ENCODE measurements at regions not wholly inside any gene's neighbourhood (a gene's known extent, or its start where the extent isn't known, plus 50 kb on each side); places are given as distances from the start of the nearest gene placed in this dataset.

GRCh38 chr2:220562375-220563140 lies 935.1 kb downstream of the SLC4A3 start:
- no peaks in the 10 kb centered on the region for H4K20me1 ChIP-seq (ENCODE audit: insufficient read depth)
- no peaks in the 10 kb centered on the region for H3K36me3 ChIP-seq (ENCODE audit: insufficient read depth, low read length)
- no peaks in the 10 kb centered on the region for H3K27me3 ChIP-seq (ENCODE audit: insufficient read depth, low read depth, low read length)
- no peaks in the 10 kb centered on the region for H3K9me2 ChIP-seq (ENCODE audit: insufficient read depth, low read length)
- H2AFZ ChIP-seq (ENCODE audit: low read depth, low read length): no peak overlapping the region
- H3K4me3 ChIP-seq (ENCODE audit: low read length): no peak overlapping the region
- H3F3A ChIP-seq (ENCODE audit: insufficient read depth, low read length, poor library complexity, severe bottlenecking): no peaks in the 10 kb centered on the region
- no peaks in the 10 kb centered on the region for H3K9me3 ChIP-seq (ENCODE audit: low read length)
- H3K9ac ChIP-seq (ENCODE audit: low read length): no peak overlapping the region
- TF ChIP-seq CTCF (IDR thresholded peaks at IDR 0.05; ENCODE audit: poor library complexity, severe bottlenecking) (no peak), POLR2AphosphoS5 (IDR thresholded peaks at IDR 0.05) (no peak), TAF1 (IDR thresholded peaks at IDR 0.05; ENCODE audit: low read depth) (no peak), EZH2 (IDR thresholded peaks at IDR 0.05; ENCODE audit: borderline replicate concordance, insufficient read depth, low read length, poor library complexity, severe bottlenecking) (no peak), RAD21 (conservative IDR thresholded peaks at IDR 0.05) (no peak), REST (IDR thresholded peaks at IDR 0.05; ENCODE audit: borderline replicate concordance) (no peak), SMC3 (conservative IDR thresholded peaks at IDR 0.05; ENCODE audit: poor library complexity) (no peak), MXI1 (conservative IDR thresholded peaks at IDR 0.05; ENCODE audit: poor library complexity, severe bottlenecking) (no peak), EP300 (conservative IDR thresholded peaks at IDR 0.05; ENCODE audit: poor library complexity, severe bottlenecking) (no peak)
- no peaks in the 10 kb centered on the region for H3K79me2 ChIP-seq (replicated peaks; ENCODE audit: insufficient read depth, low read length)
- no peak overlapping the region for H3K27ac ChIP-seq (ENCODE audit: low read length)
- no peak overlapping the region for H3K4me2 ChIP-seq (ENCODE audit: low read length)

GRCh38 chr2:220568296-220568695 lies 940.9 kb downstream of the SLC4A3 start:
- Histone ChIP-seq H3K4me2 (ENCODE audit: low read length) (no peak overlapping the region), H3K4me3 (ENCODE audit: low read length) (no peak overlapping the region), H3K9me3 (ENCODE audit: low read length) (no peaks in the 10 kb centered on the region), H3F3A (ENCODE audit: insufficient read depth, low read length, poor library complexity, severe bottlenecking) (no peaks in the 10 kb centered on the region), H3K27me3 (ENCODE audit: insufficient read depth, low read depth, low read length) (no peaks in the 10 kb centered on the region), H4K20me1 (ENCODE audit: insufficient read depth) (no peaks in the 10 kb centered on the region), H2AFZ (ENCODE audit: low read depth, low read length) (no peak overlapping the region), H3K9ac (ENCODE audit: low read length) (no peak overlapping the region), H3K27ac (ENCODE audit: low read length) (no peak overlapping the region), H3K36me3 (ENCODE audit: insufficient read depth, low read length) (no peaks in the 10 kb centered on the region), H3K79me2 (replicated peaks; ENCODE audit: insufficient read depth, low read length) (no peaks in the 10 kb centered on the region), H3K9me2 (ENCODE audit: insufficient read depth, low read length) (no peaks in the 10 kb centered on the region)
- TF ChIP-seq CTCF (IDR thresholded peaks at IDR 0.05; ENCODE audit: poor library complexity, severe bottlenecking) (no peak), REST (IDR thresholded peaks at IDR 0.05; ENCODE audit: borderline replicate concordance) (no peak), EP300 (conservative IDR thresholded peaks at IDR 0.05; ENCODE audit: poor library complexity, severe bottlenecking) (no peak), EZH2 (IDR thresholded peaks at IDR 0.05; ENCODE audit: borderline replicate concordance, insufficient read depth, low read length, poor library complexity, severe bottlenecking) (no peak), TAF1 (IDR thresholded peaks at IDR 0.05; ENCODE audit: low read depth) (no peak), SMC3 (conservative IDR thresholded peaks at IDR 0.05; ENCODE audit: poor library complexity) (no peak), RAD21 (conservative IDR thresholded peaks at IDR 0.05) (no peak), MXI1 (conservative IDR thresholded peaks at IDR 0.05; ENCODE audit: poor library complexity, severe bottlenecking) (no peak), POLR2AphosphoS5 (IDR thresholded peaks at IDR 0.05) (no peak)
